K562 (cell line): ENCODE measurements at regions not wholly inside any gene's neighbourhood (a gene's known extent, or its start where the extent isn't known, plus 50 kb on each side); places are given as distances from the start of the nearest gene placed in this dataset.

Source experiments
- ATAC-seq: fragments of 200-7000 bp; cut with Tn5 transposase; 3 replicates; pipeline ENCODE4 v1.9.1; 2020; ENCODE audit warnings: moderate library complexity
- BruUV-seq: library from RNA; stranded (reverse); fragments of 400-500 nt; replicated peaks from 2 replicates; lab custom pipeline; 2021; lab: Mats Ljungman, UMichigan
- CTCF ChIA-PET: fragments of 300-600 bp; formaldehyde crosslinking; extraction: SDS; loops from one replicate; lab custom pipeline; 2021; ENCODE audit warnings: low intra/inter-chr PET ratio; lab: Yijun Ruan, JAX
- POLR2A ChIA-PET: fragments of 300-600, 350-650 bp; sonication (Branson Sonifier 250); formaldehyde crosslinking; extraction: SDS; loops from one replicate; lab custom pipeline; 2021; ENCODE audit warnings: antibody characterized with exemption, inconsistent platforms; lab: Yijun Ruan, JAX
- DNase-seq, 4 experiments: peaks; one replicate each; pipeline versions ENCODE4 v3.0.0 to v3.0.0-alpha.2; 2011 to 2018; ENCODE audit warnings: low spot score in 3 of 4, mixed read lengths in 3 of 4; ENCODE audit errors: extremely low read depth in 1 of 4
- FAIRE-seq: peaks from 2 replicates; lab custom pipeline; 2011; peaks lifted over from hg19 to GRCh38; lab: Jason Lieb, UNC
- H2AFZ ChIP-seq: 2 replicates; pipeline ENCODE4 v1.6.0; 2011; ENCODE audit warnings: low read depth, low read length, control low read depth, inconsistent platforms
- H3K27ac ChIP-seq: fragments of 200-600 bp; 3 replicates; pipeline ENCODE4 v1.8.0; 2011; ENCODE audit warnings: low read depth, mild to moderate bottlenecking, control low read depth, inconsistent platforms, low read length, moderate library complexity, mixed read lengths; ENCODE audit errors: extremely low read depth
- H3K27me3 ChIP-seq, 2 experiments: fragments of 300-600 bp in 1 of 2; 2 replicates in 1 of 2; 3 replicates in 1 of 2; pipeline versions ENCODE4 v1.6.0 to v1.8.0; 2011; ENCODE audit warnings: inconsistent platforms in 2 of 2, low read length in 2 of 2, mild to moderate bottlenecking in 1 of 2, mixed read lengths in 1 of 2, moderate library complexity in 1 of 2; ENCODE audit not compliant: control insufficient read depth in 2 of 2, insufficient read depth in 2 of 2
- H3K36me3 ChIP-seq: fragments of 300-600 bp; 3 replicates; pipeline ENCODE4 v1.8.0; 2011; ENCODE audit warnings: mild to moderate bottlenecking, low read length, inconsistent platforms; ENCODE audit not compliant: control insufficient read depth, insufficient read depth
- H3K4me1 ChIP-seq, 2 experiments: fragments of 200-600 bp in 1 of 2; replicated peaks in 1 of 2; 2 replicates in 1 of 2; 3 replicates in 1 of 2; pipeline versions ENCODE4 v1.5.1 to v1.8.0; 2011; ENCODE audit warnings: inconsistent platforms in 2 of 2, low read length in 2 of 2, mild to moderate bottlenecking in 1 of 2, mixed read lengths in 1 of 2, moderate library complexity in 1 of 2; ENCODE audit not compliant: control insufficient read depth in 2 of 2, insufficient read depth in 2 of 2
- H3K4me2 ChIP-seq: 2 replicates; pipeline ENCODE4 v1.6.1; 2011; ENCODE audit warnings: low read length, control low read depth, inconsistent platforms, mixed read lengths; ENCODE audit not compliant: insufficient read depth
- H3K4me3 ChIP-seq: fragments of 200-600 bp; sonication (generic), shearing (Covaris generic); 2 replicates; pipeline ENCODE4 v1.5.1; 2016; ENCODE audit warnings: control low read depth, inconsistent platforms
- H3K79me2 ChIP-seq: fragments of 200-600 bp; 3 replicates; pipeline ENCODE4 v1.8.0; 2011; ENCODE audit warnings: low read length, inconsistent platforms; ENCODE audit not compliant: control insufficient read depth, insufficient read depth
- H3K9ac ChIP-seq, 2 experiments: 2 replicates each; pipeline versions ENCODE4 v1.6.0 to v1.6.1; 2011; ENCODE audit warnings: low read depth in 2 of 2, low read length in 2 of 2, control low read depth in 1 of 2, inconsistent platforms in 1 of 2, mild to moderate bottlenecking in 1 of 2, mixed read lengths in 1 of 2; ENCODE audit not compliant: insufficient read depth in 1 of 2
- H3K9me1 ChIP-seq: one replicate; pipeline ENCODE4 v1.6.0; 2011; ENCODE audit warnings: inconsistent platforms, mild to moderate bottlenecking, low read length, moderate library complexity; ENCODE audit not compliant: control insufficient read depth, insufficient read depth
- H3K9me3 ChIP-seq: replicated peaks from 2 replicates; pipeline ENCODE4 v1.5.1; 2011; ENCODE audit warnings: low read depth, low read length, inconsistent platforms; ENCODE audit not compliant: control insufficient read depth, insufficient read depth
- H4K20me1 ChIP-seq: replicated peaks from 2 replicates; pipeline ENCODE4 v1.6.1; 2011; ENCODE audit warnings: low read length, inconsistent platforms, mixed read lengths; ENCODE audit not compliant: control insufficient read depth, insufficient read depth
- ILK ChIP-seq: fragments of 450-650 bp; IDR thresholded peaks from 2 replicates; pipeline ENCODE4 v1.6.1; 2016; ENCODE audit warnings: missing genetic modification characterization, low read depth, mild to moderate bottlenecking, missing compliant biosample characterization, moderate library complexity, borderline replicate concordance
- NFIC ChIP-seq: fragments of 450-650 bp; IDR thresholded peaks from 2 replicates; pipeline ENCODE4 v1.6.1; 2017; ENCODE audit warnings: mild to moderate bottlenecking, inconsistent platforms
- WGBS: fragments of 100-300 bp; shearing (Covaris generic); methylation state at CpG from one replicate; pipeline ENCODE4 v1.1.6; 2016; ENCODE audit warnings: low coverage, mixed read lengths; ENCODE audit not compliant: insufficient coverage; ENCODE audit errors: missing lambda C conversion rate; 5-methylcytosine and 5-hydroxymethylcytosine counted together
- in situ Hi-C: fragments of 300-500 bp; cut with MboI; formaldehyde crosslinking; loops from 4 replicates; pipeline ENCODE4 v1.15.0; 2018; ENCODE audit warnings: inconsistent platforms, mixed read lengths
- intact Hi-C: fragments of 100-400 bp; cut with micrococcal nuclease; formaldehyde crosslinking; loops from 2 replicates; pipeline ENCODE4 v1.14.2; 2022
- TF ChIP-seq, protein P1 (sequence below): fragments of 250-450 bp; sonication (Bioruptor Pico); IDR thresholded peaks from 2 replicates; pipeline ENCODE4 v1.8.0; 2021; ENCODE audit warnings: borderline replicate concordance, mild to moderate bottlenecking, moderate library complexity; ENCODE audit not compliant: poor library complexity, severe bottlenecking
- TF ChIP-seq, protein P2 (sequence below): fragments of 450-650 bp; IDR thresholded peaks from one replicate; pipeline ENCODE4 v1.6.1; 2018; ENCODE audit warnings: mild to moderate bottlenecking, moderate library complexity; ENCODE audit not compliant: partially characterized antibody

GRCh38 chr9:7982907-7983306 is 183.3 kb upstream of the DMAC1 start:
- no TSS peak for BruUV-seq
- Histone ChIP-seq H3K27me3 (no peaks in the 10 kb centered on the region), H2AFZ (no peak overlapping the region), H3K4me3 (no peak overlapping the region), H3K4me2 (no peak overlapping the region), H3K9me3 (no peaks in the 10 kb centered on the region), H3K36me3 (no peaks in the 10 kb centered on the region), H3K9ac (no peak overlapping the region), H3K4me1 (no peaks in the 10 kb centered on the region), H4K20me1 (no peaks in the 10 kb centered on the region), H3K27ac (no peak overlapping the region), H3K9me1 (no peaks in the 10 kb centered on the region), H3K79me2 (no peaks in the 10 kb centered on the region)
- in situ Hi-C loops = no loop called here
- TF ChIP-seq NFIC = no peak
- TF ChIP-seq, protein P1, sequence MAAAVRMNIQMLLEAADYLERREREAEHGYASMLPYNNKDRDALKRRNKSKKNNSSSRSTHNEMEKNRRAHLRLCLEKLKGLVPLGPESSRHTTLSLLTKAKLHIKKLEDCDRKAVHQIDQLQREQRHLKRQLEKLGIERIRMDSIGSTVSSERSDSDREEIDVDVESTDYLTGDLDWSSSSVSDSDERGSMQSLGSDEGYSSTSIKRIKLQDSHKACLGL (CRISPR knock-in tag) = no peak
- TF ChIP-seq ILK (tag) = no peak
- TF ChIP-seq, protein P2, sequence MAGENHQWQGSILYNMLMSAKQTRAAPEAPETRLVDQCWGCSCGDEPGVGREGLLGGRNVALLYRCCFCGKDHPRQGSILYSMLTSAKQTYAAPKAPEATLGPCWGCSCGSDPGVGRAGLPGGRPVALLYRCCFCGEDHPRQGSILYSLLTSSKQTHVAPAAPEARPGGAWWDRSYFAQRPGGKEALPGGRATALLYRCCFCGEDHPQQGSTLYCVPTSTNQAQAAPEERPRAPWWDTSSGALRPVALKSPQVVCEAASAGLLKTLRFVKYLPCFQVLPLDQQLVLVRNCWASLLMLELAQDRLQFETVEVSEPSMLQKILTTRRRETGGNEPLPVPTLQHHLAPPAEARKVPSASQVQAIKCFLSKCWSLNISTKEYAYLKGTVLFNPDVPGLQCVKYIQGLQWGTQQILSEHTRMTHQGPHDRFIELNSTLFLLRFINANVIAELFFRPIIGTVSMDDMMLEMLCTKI = no peak
- WGBS = 0% methylated on average over 4 of the region's 4 CpGs
- DNase-seq = no peak
- no peak for FAIRE-seq
- ATAC-seq = no peak
- intact Hi-C loops = no loop called here
- ChIA-PET POLR2A (no interaction called here), CTCF (no interaction called here)
